ENCODE measurements at regions not wholly inside any gene's neighbourhood (a gene's known extent, or its start where the extent isn't known, plus 50 kb on each side); places are given as distances from the start of the nearest gene placed in this dataset.
A peak's percentile ranks its signal among the peaks of the same experiment; 100 is the strongest.
"Not testable (repeated sequence)": the region's sequence is repeated elsewhere in the genome, so short reads cannot be mapped to it uniquely, and the experiment has no call there.

DNA sequence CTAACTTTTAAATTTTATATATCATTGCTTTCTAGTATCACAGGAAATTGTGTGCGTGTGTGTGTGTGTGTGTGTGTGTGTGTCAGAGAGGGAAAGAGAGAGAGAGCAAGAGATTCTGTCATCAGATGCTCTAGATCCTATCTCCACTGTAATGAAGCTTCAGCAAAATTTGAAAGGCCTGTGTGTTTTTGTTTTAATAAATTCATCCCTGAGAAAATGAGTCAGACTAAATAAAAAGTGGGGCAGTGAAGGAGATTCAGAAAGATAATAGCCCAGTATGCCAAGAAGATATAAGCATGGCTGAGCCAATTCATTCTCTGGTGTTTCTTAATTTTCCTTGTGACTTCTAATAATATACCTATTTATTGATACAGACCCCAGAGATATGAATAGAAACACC, 184.2 kb upstream of the TMEM196 start:
- peak; percentile 28 for DNase-seq (ENCODE audit: low read depth)

- not testable (repeated sequence) for DNase-seq (ENCODE audit: low read depth)
Observed at GRCh38 chr7:19954166-19954565, 180.7 kb upstream of the TMEM196 start.

DNA sequence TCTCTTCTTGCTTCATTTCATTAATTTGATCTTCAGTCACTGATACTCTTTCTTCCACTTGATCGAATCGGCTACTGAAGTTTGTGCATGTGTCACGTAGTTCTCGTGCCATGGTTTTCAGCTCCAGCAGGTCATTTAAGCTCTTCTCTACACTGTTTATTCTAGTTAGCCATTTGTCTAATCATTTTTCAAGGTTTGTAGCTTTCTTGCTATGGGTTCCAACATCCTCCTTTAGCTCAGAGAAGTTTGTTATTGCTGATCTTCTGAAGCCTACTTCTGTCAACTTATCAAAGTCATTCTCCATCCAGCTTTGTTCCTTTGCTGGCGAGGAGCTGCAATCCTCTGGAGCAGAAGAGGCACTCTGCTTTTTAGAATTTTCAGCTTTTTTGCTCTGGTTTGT, 180.0 kb upstream of the TMEM196 start:
- not testable (repeated sequence) for DNase-seq (ENCODE audit: low read depth)

- no peak for DNase-seq (ENCODE audit: low read depth)
Observed at GRCh38 chr7:19948160-19948559, 174.7 kb upstream of the TMEM196 start.

- DNase-seq (ENCODE audit: low read depth): no peak
Observed at GRCh38 chr7:19944363-19945120, 171.1 kb upstream of the TMEM196 start.

DNA sequence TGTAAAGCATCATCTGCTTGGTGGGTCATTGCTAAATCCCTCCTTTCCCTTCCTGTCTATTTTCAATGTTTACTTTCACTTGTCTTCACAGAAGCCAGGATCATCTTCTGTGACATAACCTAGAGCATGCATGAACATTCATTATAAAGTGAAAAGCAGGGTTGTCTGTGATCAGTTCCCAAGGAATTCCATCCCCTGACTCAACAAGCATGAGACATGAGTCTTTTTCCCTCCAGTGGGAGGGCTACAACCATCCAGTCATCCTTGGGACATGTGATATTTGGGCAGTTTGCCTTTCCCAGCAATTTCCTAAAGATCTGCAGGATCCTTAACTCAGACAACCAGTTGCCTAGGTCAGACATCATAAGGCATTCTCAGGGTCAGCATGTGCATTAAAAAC, 166.3 kb upstream of the TMEM196 start:
- DNase-seq (ENCODE audit: low read depth): peak; percentile 29

DNA sequence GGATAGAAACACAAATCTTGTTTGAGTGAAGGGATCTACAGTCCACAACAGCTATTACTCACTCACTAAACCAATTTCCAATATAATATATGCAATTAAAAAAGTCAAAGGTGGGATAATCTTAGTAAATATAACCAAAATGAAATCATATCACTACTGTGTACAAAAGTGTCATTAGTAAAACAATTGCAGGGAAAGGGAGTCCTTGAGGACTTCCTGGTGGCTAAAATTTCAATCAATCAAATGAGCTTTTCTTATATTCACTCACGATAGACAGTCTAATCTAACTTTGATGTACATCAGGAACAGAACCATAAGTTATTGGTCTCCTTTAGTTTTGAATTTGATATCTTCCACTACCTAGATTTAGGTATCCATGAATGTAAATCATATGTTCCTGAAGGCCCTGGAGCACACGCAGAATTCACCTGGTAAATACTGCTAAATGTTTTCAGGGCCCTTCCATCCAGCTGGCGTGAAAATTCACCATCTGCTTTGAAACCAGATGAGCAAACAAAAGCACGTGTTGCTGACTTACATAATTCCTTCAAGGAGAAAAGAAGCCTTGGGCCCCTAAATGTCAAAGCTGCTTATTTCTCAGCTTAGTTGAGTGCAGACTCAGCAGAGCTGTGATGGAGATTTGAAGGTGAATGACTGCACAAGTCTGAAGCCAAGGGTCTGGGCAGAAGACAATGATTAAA, 159.3 kb upstream of the TMEM196 start:
- no peak for DNase-seq (ENCODE audit: low read depth)

- DNase-seq (ENCODE audit: low read depth): no peak
Observed at GRCh38 chr7:19930851-19931250, 157.4 kb upstream of the TMEM196 start.

- DNase-seq (ENCODE audit: low read depth): no peak
Observed at GRCh38 chr7:19930051-19930450, 156.6 kb upstream of the TMEM196 start.

- DNase-seq (ENCODE audit: low read depth): no peak
Observed at GRCh38 chr7:19928247-19928646, 154.8 kb upstream of the TMEM196 start.

DNA sequence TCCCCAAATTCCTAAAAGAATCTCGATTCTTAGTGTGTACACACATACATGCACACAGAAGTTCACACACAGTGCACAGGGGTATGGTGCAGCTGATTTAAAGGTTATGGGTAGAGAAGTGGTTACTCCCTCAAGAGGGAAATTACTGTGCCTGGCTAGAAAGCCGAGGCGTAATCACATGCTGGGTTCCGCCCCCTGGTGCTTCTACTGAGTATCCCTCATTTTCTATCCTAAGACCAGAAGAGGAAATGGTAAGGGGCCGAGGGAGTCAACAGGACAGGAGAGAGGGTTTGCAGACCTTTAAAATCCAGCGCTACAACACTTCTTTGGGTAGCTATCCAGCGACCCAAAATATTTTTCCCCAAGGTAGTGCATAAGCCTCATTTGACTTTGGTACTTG, 147.3 kb upstream of the TMEM196 start:
- no peak for DNase-seq (ENCODE audit: low read depth)

GRCh38 chr7:19920166-19920565, 146.7 kb upstream of the TMEM196 start:
- peak; percentile 12 for DNase-seq (ENCODE audit: low read depth)

- DNase-seq (ENCODE audit: low read depth): no peak
Observed at GRCh38 chr7:19919261-19920095, 146.1 kb upstream of the TMEM196 start.

GRCh38 chr7:19916046-19916445, 142.6 kb upstream of the TMEM196 start:
- DNase-seq (ENCODE audit: low read depth): no peak

DNA sequence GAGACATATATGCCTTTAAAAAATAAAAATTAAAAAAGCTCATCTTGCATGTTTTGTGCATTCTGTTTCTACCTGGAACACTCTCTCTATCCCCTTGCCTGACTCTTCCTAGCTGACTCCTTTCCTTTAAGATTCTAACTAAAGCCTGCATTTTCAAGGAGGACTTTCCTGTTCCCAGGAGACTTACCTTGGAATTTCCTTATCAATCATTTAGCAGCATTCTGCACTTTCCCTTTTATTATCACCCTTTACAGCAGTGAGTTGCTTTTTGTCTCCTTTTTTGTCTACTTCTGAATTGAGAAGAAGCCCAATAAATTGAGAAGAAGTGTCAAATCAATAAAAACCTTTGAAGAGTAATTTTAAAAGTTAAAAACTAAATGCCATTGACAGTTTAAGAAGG, 142.2 kb upstream of the TMEM196 start:
- no peak for DNase-seq (ENCODE audit: low read depth)

DNA sequence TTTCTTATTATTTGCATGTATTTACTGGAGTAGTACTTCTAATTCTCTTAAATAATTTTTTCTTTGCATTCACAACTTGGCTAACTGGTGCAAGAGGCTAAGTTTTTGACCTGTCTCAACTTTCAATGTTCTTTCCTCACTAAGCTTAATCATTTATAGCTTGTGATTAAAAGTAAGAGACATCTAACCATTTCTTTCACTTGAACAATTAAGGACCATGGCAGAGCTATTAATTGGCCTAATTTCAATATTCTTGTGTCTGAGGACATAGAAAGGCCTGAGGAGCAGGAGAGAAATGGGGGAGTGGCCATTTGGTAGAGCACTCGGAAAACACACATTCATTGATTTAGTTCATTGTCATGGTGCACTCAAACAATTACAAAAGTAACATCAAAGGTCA, 141.4 kb upstream of the TMEM196 start:
- DNase-seq (ENCODE audit: low read depth): no peak

DNA sequence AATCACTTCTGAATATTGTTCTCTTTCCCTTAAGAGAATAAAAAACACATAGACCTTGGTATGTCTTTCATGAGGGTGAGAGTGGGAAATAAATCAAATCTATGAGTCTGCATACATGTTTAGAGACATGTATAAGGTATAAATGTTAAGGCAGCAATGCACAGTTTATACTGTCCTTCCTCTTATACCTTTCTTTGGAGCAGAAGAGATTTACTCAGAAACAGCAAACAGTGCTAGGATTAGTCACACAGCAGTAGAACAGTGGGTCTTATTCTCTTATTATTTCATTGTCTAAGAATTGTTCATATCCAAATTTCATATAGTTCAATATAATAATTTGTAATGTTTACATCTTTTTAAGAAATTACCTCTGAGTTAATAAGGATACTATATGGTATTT, 126.7 kb upstream of the TMEM196 start:
- DNase-seq (ENCODE audit: low read depth): no peak

GRCh38 chr7:19899529-19899928, 126.1 kb upstream of the TMEM196 start:
- no peak for DNase-seq (ENCODE audit: low read depth)

DNA sequence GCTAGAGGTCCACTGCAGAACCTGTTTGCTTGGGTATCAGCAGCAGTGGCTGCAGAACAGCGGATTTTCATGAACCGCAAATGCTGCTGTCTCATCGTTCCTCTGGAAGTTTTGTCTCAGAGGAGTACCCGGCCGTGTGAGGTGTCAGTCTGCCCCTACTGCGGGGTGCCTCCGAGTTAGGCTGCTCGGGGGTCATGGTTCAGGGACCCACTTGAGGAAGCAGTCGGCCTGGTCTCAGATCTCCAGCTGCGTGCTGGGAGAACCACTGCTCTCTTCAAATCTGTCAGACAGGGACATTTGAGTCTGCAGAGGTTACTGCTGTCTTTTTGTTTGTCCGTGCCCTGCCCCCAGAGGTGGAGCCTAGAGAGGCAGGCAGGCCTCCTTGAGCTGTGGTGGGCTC, 109.5 kb upstream of the TMEM196 start:
- not testable (repeated sequence) for DNase-seq (ENCODE audit: low read depth)

DNA sequence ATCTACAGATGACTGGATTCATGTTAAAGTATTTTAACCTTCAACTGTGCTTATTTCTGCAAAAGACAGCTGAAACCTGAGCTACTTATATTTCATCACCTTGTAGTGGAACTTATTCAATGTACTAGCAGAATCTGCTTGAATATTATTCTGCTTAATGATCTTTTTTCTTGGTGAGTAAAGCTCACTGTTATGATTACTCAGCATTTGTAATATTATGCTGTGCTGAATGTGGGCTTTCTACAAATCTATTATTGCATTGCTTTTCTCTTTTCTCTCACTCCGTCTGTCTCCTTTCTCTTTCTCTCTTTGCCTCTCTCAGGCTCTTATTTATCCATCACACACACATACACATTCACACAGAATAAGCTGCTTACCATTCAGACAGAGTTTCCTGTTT, 98.7 kb upstream of the TMEM196 start:
- no peak for DNase-seq (ENCODE audit: low read depth)

- no peak for DNase-seq (ENCODE audit: low read depth)
Observed at GRCh38 chr7:19871102-19871501, 97.7 kb upstream of the TMEM196 start.

DNA sequence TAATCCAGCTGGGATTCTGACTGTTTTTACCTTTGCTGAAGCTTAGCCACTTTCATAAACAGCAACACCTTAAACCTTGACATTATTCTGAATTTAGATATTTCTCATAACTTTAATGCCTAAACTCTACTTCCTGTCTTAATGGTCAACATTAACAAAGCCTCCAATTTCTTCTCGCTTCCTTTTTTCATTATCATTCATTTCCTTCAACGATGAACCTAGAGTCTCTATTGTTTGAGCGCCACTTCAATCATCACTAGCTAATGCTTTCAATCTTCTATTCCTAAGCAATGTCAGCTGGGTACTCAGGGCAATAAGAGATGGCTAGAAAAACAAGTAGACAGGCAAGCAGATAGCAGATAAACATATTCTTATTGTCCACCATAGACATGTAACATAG, 96.6 kb upstream of the TMEM196 start:
- no peak for DNase-seq (ENCODE audit: low read depth)
